Fibroblast of peridontal ligament (primary cell): ENCODE measurements at regions not wholly inside any gene's neighbourhood (a gene's known extent, or its start where the extent isn't known, plus 50 kb on each side); places are given as distances from the start of the nearest gene placed in this dataset.
"Not testable (repeated sequence)": the region's sequence is repeated elsewhere in the genome, so short reads cannot be mapped to it uniquely, and the experiment has no call there.

Experiments used
- DNase-seq: peaks from one replicate; pipeline ENCODE4 v3.0.0-alpha.2; 2010; ENCODE audit errors: extremely low read depth

DNA sequence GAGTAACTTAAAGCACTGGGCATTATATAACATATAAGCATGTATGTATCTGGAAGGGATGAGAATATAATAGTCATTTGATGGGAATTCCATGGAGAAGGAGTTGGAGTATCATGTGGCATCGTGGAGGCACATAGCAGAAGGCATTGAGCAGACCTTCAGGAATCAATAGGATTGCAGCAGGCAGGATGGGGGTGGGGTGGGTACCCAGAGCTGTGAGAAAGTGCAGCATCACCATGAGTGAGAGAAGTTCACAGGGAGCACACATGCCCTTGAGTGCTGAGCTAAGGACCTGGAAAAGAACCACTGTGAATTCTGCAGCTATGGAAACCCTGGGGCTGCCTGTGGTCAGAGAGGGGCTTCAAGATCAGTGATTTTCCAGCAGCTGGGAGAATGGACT is 57.3 kb downstream of the MED10 start:
- DNase-seq = no peak

GRCh38 chr5:6319116-6319515 is 59.2 kb downstream of the MED10 start:
- DNase-seq = no peak

- DNase-seq = no peak
Measured at GRCh38 chr5:6317116-6317798, 61.1 kb downstream of the MED10 start.

GRCh38 chr5:6315580-6315979 is 62.8 kb downstream of the MED10 start:
- no peak for DNase-seq

GRCh38 chr5:6311568-6312501 is 66.5 kb downstream of the MED10 start:
- no peak for DNase-seq

- DNase-seq = no peak
Measured at GRCh38 chr5:6309949-6310348, 68.4 kb downstream of the MED10 start.

GRCh38 chr5:6308683-6309082 is 69.7 kb downstream of the MED10 start:
- DNase-seq = no peak

- DNase-seq = no peak
Measured at GRCh38 chr5:6307304-6307703, 71.0 kb downstream of the MED10 start.

DNA sequence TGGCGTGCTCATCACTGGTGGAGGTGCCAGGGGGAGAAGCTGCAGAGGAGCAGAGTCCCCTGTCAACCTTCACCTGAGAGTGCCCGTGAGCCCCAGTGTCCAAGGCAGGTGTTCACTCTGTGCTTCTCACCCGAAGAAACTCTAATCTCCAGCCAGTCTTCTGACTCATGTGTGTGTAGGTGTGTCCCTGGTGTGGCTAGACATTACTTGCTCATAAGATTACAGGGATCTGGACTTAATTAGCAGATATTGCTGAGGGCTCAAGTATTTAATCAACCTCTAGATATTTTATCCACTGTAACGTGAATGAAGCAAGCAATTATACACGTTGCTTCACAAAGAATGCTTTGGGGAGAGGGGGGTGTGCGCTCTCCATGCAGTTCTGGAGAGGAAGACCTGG is 72.5 kb downstream of the MED10 start:
- no peak for DNase-seq

DNA sequence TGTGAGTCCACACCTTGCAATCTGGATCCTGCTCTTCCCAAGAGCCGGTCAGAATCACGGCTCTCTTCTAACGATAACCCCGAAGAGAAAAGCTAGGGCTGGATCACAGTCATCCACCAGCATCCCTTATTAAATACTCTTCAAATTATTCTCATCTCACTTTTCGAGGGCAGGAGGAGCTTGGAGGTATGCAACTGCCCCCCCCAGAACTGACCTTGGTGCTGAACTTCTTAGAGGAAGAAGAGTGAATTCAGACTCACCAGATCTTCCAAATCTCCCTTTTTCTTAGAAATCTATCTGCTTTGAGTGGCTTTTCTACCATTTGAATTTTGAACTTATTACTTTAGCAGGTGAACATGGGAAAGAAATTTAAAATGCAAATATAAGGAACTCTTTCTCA is 75.7 kb downstream of the MED10 start:
- no peak for DNase-seq

- no peak for DNase-seq
Measured at GRCh38 chr5:6302075-6302474, 76.3 kb downstream of the MED10 start.

DNA sequence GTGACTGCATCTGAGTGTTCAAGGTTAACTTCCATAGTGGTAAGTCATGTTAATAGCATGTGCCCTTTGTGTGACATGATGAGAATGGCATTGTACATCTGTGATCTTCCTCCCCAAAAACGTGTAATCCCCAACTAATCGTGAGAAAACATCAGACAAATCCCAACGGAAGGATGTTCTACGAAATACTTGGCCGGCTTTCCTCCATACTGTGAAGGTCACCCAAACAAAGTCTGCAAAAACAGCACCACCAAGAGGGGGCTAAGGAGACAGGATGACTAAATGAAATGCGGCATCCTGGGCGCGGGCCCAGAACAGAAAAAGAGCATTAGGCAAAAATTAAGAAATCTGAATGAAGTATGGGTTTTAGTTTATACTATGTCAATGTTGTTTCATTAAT is 81.8 kb downstream of the MED10 start:
- no peak for DNase-seq

DNA sequence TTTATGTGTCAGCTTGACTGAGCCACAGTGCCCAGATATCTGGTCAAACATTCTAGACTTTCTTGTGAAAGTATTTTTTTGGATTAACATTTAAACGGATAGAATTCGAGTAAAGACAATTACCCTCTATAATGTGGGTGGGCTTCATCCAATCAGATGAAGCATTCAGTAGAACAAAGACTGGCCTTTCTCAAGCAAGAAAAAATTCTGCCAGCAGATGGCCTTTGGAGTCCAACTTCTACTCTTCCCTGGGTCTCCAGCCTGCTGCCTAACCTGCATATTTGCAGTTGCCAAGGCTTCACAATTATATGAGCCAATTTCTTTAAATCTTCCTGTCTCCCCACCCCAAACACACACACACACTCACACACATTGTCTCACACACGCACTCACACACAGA is 86.4 kb downstream of the MED10 start:
- no peak for DNase-seq

DNA sequence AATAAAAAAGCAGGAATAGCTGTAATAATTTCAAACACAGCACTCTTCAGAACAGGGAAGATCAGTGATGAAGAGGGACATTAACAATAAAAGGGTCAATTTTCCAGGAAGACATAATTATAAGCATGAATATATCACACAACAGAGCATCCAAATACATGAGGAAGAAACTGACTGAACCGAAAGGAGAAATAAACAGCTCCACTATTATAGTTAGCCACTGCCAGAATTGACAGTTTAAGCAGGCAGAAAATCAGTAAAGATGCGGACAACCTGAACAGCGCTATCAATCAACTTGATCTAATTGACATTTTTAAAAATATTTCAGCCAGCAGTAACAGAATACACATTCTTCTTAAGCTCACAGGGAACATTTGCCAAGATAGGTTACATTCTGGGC is 89.1 kb downstream of the MED10 start:
- no peak for DNase-seq

DNA sequence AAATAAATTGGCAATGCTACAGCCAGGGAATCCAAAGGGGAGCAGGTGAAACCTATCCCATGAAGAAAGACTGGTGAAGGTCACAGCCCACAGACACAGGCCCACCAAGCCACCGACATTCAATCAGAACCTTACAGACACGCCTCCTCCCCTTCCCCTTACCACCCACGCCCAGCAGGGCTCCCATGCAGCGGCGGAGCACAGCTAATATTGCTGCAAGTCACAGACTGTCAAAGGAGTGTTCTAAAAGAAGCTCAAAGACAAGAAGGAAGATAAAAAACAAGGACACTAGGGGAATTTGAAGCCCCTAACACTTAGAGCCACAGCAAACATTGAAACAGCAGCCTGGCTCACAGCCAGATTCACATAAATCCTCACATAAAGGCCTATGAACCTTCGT is 91.2 kb downstream of the MED10 start:
- DNase-seq = no peak

- no peak for DNase-seq
Measured at GRCh38 chr5:6286404-6286803, 91.9 kb downstream of the MED10 start.

DNA sequence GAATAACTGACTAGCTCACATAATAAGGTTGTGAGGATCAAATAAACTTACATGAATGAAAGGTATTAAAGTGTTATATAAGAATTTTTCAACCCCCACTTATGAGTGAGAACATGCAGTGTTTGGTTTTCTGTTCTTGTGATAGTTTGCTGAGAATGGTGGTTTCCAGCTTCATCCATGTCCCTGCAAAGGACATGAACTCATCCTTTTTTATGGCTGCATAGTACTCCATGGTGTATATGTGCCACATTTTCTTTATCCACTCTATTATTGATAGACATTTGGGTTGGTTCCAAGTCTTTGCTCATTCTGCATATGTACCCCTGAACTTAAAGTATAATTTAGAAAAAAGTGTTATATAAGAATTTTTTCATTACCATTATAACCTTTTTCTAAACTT is 93.9 kb downstream of the MED10 start:
- not testable (repeated sequence) for DNase-seq

- DNase-seq = no peak
Measured at GRCh38 chr5:6282352-6282751, 96.0 kb downstream of the MED10 start.

DNA sequence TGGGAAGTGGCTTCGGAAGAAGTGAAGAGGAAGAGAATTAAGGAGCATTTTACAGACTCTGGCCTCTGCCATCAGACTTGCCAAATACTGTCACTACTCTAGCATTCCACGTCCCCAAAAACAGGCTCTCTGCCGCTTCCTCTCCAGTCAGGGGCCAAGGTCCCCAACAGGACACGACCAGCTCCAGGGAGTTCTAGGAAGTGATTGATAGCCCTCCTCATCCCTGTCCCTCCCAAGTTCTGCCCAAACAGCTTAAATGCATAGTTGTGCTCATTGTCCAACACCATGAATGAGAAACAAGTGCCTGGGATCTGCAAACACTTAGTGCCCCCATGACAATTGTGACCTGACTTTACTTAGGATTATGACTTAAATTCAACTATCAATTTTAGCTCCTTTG is 96.5 kb downstream of the MED10 start:
- DNase-seq = no peak

GRCh38 chr5:6280425-6281100 is 97.8 kb downstream of the MED10 start:
- no peak for DNase-seq

- DNase-seq = no peak
Measured at GRCh38 chr5:6279607-6280006, 98.7 kb downstream of the MED10 start.

DNA sequence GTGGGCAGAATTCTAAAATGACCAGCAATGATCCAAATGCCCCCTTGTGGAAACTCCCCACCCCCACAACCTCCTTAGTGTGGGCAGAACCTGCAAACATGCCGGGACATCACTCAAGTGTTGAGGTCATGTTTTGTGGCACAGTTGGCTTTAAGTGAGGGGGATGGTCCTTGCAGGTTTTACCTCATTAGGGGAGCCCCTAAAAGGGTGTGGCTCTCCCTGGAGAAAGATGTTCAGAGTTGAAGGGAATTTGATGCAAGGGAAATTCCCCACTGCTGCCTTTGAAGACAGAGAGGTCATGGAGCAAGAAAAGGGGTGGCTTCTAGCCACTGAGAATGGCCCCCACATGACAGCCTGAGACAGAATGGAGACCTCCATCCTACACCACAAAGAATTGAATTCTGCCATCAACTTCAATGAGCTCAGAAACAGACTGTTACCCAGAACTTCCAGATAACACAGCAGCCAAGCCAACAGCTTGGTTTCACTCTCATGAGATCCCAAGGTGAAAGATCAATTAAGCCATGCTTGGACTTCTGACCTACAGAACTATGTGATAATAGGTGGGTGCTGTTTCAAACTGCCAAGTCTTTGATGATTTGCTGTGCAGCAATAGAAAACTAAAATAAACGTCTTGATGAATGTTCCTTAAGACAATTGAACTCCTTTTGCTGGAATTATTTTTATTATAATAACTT is 103.4 kb downstream of the MED10 start:
- DNase-seq = no peak
